DND-41 (cell line): ENCODE measurements at regions not wholly inside any gene's neighbourhood (a gene's known extent, or its start where the extent isn't known, plus 50 kb on each side); places are given as distances from the start of the nearest gene placed in this dataset.

Experiments
- EZH2 ChIP-seq: IDR thresholded peaks from 3 replicates; pipeline ENCODE4 v1.6.1; 2012; ENCODE audit warnings: borderline replicate concordance, low read depth, mild to moderate bottlenecking, moderate library complexity, low read length, inconsistent platforms; ENCODE audit not compliant: severe bottlenecking
- TF ChIP-seq, protein P1 (sequence below): IDR thresholded peaks from 2 replicates; pipeline ENCODE4 v1.5.1; 2012; ENCODE audit warnings: borderline replicate concordance, low read length, moderate library complexity, mild to moderate bottlenecking; ENCODE audit not compliant: poor library complexity, severe bottlenecking; ENCODE audit errors: extremely low read depth

DNA sequence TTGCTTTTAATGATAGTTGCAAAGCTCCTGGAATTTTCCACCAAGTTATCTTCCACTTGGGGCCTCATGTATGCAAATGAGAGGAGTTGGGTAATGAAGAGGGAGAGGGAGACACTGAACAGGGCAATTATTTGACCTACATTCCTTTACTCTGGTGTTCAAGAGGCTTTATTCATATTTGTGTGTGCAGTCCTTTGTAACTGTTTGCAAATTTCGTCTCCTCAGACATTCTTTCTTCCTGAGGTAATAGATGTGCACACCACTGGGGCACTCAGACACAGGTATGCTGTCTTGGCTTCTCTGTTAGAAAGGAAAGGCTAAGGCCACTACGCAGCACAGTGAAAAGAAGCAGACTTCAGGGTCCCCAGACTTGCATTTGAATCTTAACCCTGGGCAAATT, 189.7 kb upstream of the IL12A start:
- no peak for TF ChIP-seq EZH2
- TF ChIP-seq, protein P1, sequence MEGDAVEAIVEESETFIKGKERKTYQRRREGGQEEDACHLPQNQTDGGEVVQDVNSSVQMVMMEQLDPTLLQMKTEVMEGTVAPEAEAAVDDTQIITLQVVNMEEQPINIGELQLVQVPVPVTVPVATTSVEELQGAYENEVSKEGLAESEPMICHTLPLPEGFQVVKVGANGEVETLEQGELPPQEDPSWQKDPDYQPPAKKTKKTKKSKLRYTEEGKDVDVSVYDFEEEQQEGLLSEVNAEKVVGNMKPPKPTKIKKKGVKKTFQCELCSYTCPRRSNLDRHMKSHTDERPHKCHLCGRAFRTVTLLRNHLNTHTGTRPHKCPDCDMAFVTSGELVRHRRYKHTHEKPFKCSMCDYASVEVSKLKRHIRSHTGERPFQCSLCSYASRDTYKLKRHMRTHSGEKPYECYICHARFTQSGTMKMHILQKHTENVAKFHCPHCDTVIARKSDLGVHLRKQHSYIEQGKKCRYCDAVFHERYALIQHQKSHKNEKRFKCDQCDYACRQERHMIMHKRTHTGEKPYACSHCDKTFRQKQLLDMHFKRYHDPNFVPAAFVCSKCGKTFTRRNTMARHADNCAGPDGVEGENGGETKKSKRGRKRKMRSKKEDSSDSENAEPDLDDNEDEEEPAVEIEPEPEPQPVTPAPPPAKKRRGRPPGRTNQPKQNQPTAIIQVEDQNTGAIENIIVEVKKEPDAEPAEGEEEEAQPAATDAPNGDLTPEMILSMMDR, result no peak
